ENCODE measurements at regions not wholly inside any gene's neighbourhood (a gene's known extent, or its start where the extent isn't known, plus 50 kb on each side); places are given as distances from the start of the nearest gene placed in this dataset.

DNA sequence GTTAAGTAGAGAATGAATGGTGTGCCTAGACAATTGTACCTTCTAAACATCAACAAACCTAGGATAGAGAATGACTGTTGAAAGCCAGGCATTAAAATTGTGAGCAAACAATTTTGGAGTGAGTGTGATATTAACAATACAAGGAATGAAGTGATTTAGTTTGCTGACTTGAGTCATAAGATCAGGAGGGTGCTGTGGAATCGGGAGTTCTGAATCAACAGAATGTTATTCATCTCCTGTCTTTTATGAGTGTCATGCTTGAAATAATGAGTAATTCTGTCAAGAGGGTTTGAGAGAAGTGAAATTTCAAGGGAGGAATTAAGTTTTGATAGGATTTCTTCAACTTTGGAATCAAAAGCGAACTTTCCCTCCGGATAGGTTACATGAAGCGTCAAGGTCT is 214.4 kb upstream of the DSEL start:
- no peak for ATAC-seq

GRCh38 chr18:67728364-67728763 is 211.8 kb upstream of the DSEL start:
- ATAC-seq = no peak

DNA sequence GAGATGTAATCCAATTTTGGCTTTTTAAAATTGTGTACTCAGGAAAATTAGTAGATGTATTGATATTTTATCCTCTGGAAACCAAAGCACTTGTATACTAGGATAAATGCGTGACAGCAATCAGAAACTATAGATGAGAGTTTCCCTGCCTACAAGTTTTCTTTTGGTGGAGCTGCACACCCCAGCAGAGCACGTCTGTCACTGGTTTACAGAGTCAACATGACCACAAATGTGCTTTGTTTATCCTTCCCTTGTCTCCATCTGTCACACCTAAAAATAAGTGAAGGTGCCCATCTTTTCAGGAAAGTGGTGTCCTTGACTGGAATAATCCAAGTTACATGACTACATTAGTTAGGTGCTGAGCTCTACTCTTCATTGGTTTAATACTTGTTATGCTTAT is 210.4 kb upstream of the DSEL start:
- ATAC-seq = no peak

- ATAC-seq = no peak
These were observed 201.3 kb upstream of the DSEL start for GRCh38 chr18:67717800-67718199.

DNA sequence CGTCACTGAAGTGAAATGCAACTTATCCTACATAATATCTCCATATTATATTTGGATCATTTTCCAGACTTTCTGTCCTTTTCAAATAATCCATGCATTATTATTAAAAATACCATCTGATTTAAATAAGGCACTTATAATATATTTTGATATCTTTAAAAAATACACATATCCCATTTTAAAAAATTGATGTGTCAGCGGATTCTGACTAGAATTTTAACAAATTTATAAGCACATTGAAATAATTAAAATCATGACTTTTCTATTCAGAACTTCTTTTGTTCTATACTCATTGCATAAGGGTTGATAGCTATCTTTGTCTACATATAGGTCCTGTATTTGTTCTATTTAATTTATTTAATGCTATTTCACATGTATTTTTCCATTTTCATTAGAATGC is 199.0 kb upstream of the DSEL start:
- no peak for ATAC-seq

GRCh38 chr18:67710639-67711038 is 194.1 kb upstream of the DSEL start:
- no peak for ATAC-seq

GRCh38 chr18:67705748-67706147 is 189.2 kb upstream of the DSEL start:
- no peak for ATAC-seq

GRCh38 chr18:67695684-67696083 is 179.2 kb upstream of the DSEL start:
- ATAC-seq = no peak

DNA sequence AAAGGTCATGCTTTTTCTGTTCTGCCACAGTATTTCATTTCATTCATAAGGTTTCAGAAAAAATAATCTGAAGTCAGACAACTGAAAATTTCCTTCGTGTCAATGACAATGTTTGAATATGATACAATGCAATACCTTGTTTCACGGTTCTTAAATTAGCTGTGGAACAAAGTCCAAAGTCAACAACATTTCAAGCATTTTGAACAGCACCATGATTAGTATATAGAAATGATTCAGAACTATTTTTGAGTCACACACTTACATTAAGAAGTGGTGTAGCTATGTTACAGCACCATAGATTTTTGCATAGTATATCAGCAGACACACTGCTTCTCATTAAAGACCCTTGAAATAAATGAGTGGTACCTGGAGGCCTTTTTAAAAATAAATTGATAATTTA is 178.3 kb upstream of the DSEL start:
- no peak for ATAC-seq

- ATAC-seq = no peak
These were observed 176.3 kb upstream of the DSEL start for GRCh38 chr18:67692811-67693210.

DNA sequence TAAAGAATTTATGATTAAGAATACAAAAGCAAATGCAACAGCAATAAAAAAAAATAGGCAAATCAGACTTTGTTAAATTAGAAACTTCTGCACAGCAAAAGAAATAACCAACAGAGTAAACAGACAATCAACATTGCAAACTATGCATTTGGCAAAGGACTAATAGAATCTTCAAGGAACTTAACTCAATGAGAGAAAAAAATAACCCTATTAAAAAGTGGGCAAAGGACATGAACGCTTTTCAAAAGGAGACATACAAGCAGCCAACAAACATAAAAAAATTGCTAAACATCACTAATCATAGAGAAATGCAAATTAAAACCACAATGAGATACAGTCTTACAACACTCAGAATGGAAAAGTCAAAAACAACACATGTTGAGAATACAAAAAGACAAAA is 166.0 kb upstream of the DSEL start:
- no peak for ATAC-seq

GRCh38 chr18:67677489-67677888 is 161.0 kb upstream of the DSEL start:
- no peak for ATAC-seq

DNA sequence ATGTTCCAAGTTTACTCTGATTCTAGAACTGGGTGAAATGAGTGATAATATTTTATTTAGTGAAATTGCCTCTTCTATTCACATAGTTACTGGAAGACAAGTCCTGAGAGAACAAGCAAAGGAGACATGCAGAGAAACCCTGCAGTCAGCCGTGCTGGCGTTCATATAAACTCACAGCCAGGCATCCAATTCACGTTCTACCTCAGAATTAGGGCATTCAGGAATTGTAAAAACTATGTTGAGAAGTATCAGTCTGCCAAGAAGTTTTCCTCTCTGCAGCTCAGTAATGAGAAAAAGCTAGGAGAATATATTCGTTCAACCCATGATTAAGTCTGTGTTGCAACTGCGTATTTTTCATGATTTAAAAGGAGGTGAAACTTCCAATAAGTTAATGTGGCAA is 156.2 kb upstream of the DSEL start:
- no peak for ATAC-seq

- ATAC-seq = no peak
These were observed 155.6 kb upstream of the DSEL start for GRCh38 chr18:67672155-67672554.

GRCh38 chr18:67670024-67670543 is 153.6 kb upstream of the DSEL start:
- ATAC-seq = no peak

DNA sequence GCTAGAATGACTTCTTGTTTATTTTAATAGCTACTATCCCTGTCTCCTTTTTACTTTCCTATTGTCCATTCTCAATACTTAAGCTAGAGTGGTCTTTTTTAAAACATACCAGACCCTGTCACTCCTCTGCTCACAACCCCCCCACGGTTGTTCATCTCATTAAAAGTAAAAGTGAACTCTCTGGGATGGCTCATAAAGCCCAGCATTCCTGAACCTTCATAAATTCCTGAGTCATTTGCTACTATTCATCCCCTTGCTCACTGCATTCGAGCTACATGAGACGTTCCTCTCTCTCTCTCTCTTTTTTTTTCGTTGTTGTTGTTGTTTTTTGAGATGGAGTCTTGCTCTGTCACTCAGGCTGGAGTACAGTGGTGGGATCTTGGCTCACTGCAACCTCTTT is 148.7 kb upstream of the DSEL start:
- no peak for ATAC-seq

DNA sequence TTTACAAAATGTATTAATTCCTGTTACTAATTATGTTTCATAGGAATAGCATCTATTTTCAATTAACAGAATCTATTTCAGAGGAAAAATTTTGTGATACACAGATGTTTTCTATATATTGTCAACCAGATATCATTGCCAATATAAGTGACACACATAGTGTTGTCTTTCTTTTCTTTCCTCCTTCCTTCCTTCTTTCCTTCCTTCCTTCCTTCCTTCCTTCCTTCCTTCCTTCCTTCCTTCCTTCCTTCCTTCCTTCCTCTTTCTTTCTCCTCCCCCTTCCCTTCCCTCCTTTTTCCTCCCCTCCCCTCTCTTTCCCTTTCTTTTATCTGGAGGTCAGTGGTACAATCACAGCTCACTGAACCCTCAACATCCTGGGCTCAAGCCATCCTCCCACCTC is 146.5 kb upstream of the DSEL start:
- no peak for ATAC-seq

DNA sequence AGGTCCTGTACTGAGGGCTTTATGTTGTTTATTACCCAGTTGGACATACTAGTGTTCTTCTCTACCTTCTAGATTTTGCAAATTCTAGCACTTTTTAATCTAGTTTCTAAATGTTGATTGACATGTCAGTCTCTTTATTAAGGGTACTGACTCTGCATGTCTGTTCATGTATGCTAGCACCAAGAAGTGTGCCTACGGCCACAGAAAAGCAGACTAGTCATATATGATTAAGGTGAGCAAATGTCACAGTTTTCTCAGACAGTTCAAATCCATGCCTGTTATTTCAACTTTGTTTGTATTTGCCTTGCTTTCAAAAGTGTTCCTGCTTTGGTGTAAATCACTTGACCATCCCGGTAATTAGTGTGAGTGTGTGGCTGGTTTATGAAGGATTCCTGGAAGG is 145.0 kb upstream of the DSEL start:
- no peak for ATAC-seq

DNA sequence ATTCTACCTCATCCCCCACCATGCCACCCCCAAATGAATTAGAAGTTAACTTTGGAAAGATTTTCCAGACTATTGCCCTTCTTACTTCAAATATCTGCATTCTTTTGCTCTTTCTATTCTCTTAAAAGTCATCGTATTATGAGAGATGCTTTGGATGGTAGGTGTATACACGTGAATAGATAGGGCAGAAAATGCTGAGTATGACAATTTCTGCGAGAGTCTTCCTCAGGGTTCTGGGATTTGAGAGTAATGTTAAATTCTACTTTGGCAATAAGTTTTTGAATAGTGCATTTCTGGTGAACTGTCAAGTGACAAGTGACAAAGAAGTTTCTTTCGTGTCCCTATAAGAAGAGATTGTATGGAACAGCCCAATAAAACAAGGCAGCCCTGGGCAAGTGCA is 137.6 kb upstream of the DSEL start:
- no peak for ATAC-seq

GRCh38 chr18:67652288-67652687 is 135.8 kb upstream of the DSEL start:
- ATAC-seq = no peak

GRCh38 chr18:67651438-67651837 is 134.9 kb upstream of the DSEL start:
- no peak for ATAC-seq

- no peak for ATAC-seq
These were observed 134.3 kb upstream of the DSEL start for GRCh38 chr18:67650686-67651385.

DNA sequence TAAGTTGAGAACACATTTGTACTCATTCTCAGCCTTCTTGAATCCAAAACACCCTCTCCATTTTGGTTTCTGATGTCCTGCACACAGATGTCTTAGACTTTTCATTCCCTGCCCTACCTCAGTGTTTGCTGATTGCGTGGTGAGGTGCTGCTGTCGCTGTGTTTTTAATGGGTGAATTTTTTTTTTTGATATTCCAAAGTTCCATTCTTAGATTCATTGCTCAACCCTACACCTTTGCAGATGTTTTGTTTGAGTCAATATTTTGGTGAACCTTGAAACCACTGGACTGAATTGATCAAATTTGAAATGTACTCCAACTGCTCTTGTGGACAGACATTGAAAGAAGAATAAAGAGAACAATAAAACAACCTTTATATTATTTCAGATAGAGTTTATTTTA is 130.4 kb upstream of the DSEL start:
- ATAC-seq = no peak

DNA sequence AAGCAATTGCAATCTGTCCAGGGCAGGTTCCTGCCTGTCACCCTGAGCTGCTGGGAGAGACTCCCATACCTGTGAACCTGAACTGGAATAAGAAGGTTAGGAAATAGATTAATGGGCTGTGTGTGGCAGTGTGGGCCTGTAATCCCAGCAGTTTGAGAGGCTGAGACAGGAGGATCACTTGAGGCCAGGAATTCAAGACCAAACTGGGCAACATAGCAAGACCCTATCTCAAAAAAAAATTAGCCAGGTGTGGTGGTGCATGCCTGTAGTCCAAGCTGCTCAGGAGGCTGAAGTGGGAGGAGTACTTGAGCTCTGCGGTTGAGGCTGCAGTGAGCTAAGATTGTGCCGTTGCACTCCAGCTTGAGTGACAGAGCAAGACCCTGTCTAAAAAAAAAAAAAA is 127.7 kb upstream of the DSEL start:
- ATAC-seq = no peak

DNA sequence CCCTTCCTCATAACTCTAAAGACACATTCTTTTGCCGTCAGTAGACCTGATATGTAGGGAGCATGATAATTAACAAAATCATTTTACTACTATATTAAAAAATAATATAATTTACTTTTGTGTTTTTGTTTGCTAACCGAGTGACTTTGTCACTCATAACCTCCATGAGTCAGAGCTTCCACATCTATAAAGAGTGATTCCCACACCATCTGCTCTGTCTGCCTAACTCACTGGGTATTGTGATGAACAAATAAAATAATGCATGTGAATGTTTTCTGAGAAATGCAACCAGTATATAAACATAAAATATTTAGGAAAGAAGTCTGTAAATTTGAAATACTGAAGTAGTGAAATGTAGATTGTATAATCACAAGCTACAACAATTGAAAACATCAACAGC is 123.4 kb upstream of the DSEL start:
- ATAC-seq = no peak
